Islet precursor cell (in vitro differentiated cells): ENCODE measurements at regions not wholly inside any gene's neighbourhood (a gene's known extent, or its start where the extent isn't known, plus 50 kb on each side); places are given as distances from the start of the nearest gene placed in this dataset.

Experiments
- DNase-seq: peaks from one replicate; pipeline ENCODE4 v3.0.0-alpha.2; 2018

GRCh38 chr9:85884256-85884655, 56.7 kb upstream of the NAA35 start:
- no peak for DNase-seq

GRCh38 chr9:85890962-85891361, 50.0 kb upstream of the NAA35 start:
- DNase-seq: no peak
